ENCODE measurements at regions not wholly inside any gene's neighbourhood (a gene's known extent, or its start where the extent isn't known, plus 50 kb on each side); places are given as distances from the start of the nearest gene placed in this dataset.

- ChIA-PET CTCF (no interaction called here), POLR2A (ENCODE audit: low non-redundant PET) (no interaction called here)
- BruUV-seq (replicated peaks) = no TSS peak
- H3K4me3 ChIP-seq (ENCODE audit: low read depth, low read length, poor library complexity, severe bottlenecking) = no peak overlapping the region
- intact Hi-C loops (cut with micrococcal nuclease; ENCODE audit: unreplicated experiment) = no loop called here
- no peak overlapping the region for H3K27ac ChIP-seq (ENCODE audit: low read depth, low read length, poor library complexity, severe bottlenecking)
- no peaks in the 10 kb centered on the region for H3K9me3 ChIP-seq (ENCODE audit: low read depth, low read length, poor library complexity, severe bottlenecking)
- H3K36me3 ChIP-seq (ENCODE audit: insufficient read depth, low read length, poor library complexity, severe bottlenecking) = no peaks in the 10 kb centered on the region
- TF ChIP-seq CTCF (conservative IDR thresholded peaks at IDR 0.05; ENCODE audit: low read depth, low read length) (no peak), EZH2 (IDR thresholded peaks at IDR 0.05; ENCODE audit: borderline replicate concordance, low read depth, low read length, poor library complexity, severe bottlenecking) (no peak)
- H3K27me3 ChIP-seq (replicated peaks; ENCODE audit: insufficient read depth, low read depth, low read length, poor library complexity) = peaks cover 41% of the 10 kb centered on the region
- no peaks in the 10 kb centered on the region for H3K4me1 ChIP-seq (ENCODE audit: insufficient read depth, low read length, poor library complexity, severe bottlenecking)
- DNase-seq (ENCODE audit: low spot score) = no peak
Observed at GRCh38 chr6:115873901-115874300, 186.8 kb downstream of the FRK start.

- no peak for TF ChIP-seq EZH2 (IDR thresholded peaks at IDR 0.05; ENCODE audit: borderline replicate concordance, low read depth, low read length, poor library complexity, severe bottlenecking)
- TF ChIP-seq CTCF (conservative IDR thresholded peaks at IDR 0.05; ENCODE audit: low read depth, low read length) = no peak
- no peak for DNase-seq (ENCODE audit: low spot score)
- CTCF ChIA-PET = no interaction called here
- H3K9me3 ChIP-seq (ENCODE audit: low read depth, low read length, poor library complexity, severe bottlenecking) = no peaks in the 10 kb centered on the region
- intact Hi-C loops (cut with micrococcal nuclease; ENCODE audit: unreplicated experiment) = no loop called here
- no peak overlapping the region for H3K27ac ChIP-seq (ENCODE audit: low read depth, low read length, poor library complexity, severe bottlenecking)
- no peaks in the 10 kb centered on the region for H3K4me1 ChIP-seq (ENCODE audit: insufficient read depth, low read length, poor library complexity, severe bottlenecking)
- no peaks in the 10 kb centered on the region for H3K36me3 ChIP-seq (ENCODE audit: insufficient read depth, low read length, poor library complexity, severe bottlenecking)
- peaks cover 17% of the 10 kb centered on the region for H3K27me3 ChIP-seq (replicated peaks; ENCODE audit: insufficient read depth, low read depth, low read length, poor library complexity)
- H3K4me3 ChIP-seq (ENCODE audit: low read depth, low read length, poor library complexity, severe bottlenecking) = no peak overlapping the region
- BruUV-seq (replicated peaks) = no TSS peak
- POLR2A ChIA-PET (ENCODE audit: low non-redundant PET) = no interaction called here
Observed at GRCh38 chr6:115870464-115870863, 190.2 kb downstream of the FRK start.

- peaks cover 22% of the 10 kb centered on the region for H3K27me3 ChIP-seq (replicated peaks; ENCODE audit: insufficient read depth, low read depth, low read length, poor library complexity)
- no peak overlapping the region for H3K4me3 ChIP-seq (ENCODE audit: low read depth, low read length, poor library complexity, severe bottlenecking)
- ChIA-PET POLR2A (ENCODE audit: low non-redundant PET) (no interaction called here), CTCF (no interaction called here)
- intact Hi-C loops (cut with micrococcal nuclease; ENCODE audit: unreplicated experiment) = no loop called here
- H3K36me3 ChIP-seq (ENCODE audit: insufficient read depth, low read length, poor library complexity, severe bottlenecking) = no peaks in the 10 kb centered on the region
- no peaks in the 10 kb centered on the region for H3K4me1 ChIP-seq (ENCODE audit: insufficient read depth, low read length, poor library complexity, severe bottlenecking)
- no peak for DNase-seq (ENCODE audit: low spot score)
- H3K9me3 ChIP-seq (ENCODE audit: low read depth, low read length, poor library complexity, severe bottlenecking) = no peaks in the 10 kb centered on the region
- no peak overlapping the region for H3K27ac ChIP-seq (ENCODE audit: low read depth, low read length, poor library complexity, severe bottlenecking)
- BruUV-seq (replicated peaks) = no TSS peak
- no peak for TF ChIP-seq EZH2 (IDR thresholded peaks at IDR 0.05; ENCODE audit: borderline replicate concordance, low read depth, low read length, poor library complexity, severe bottlenecking)
- no peak for TF ChIP-seq CTCF (conservative IDR thresholded peaks at IDR 0.05; ENCODE audit: low read depth, low read length)
Observed at GRCh38 chr6:115865914-115866313, 194.8 kb downstream of the FRK start.

Measured in A673 (cell line).